ENCODE measurements at regions not wholly inside any gene's neighbourhood (a gene's known extent, or its start where the extent isn't known, plus 50 kb on each side); places are given as distances from the start of the nearest gene placed in this dataset.

DNA sequence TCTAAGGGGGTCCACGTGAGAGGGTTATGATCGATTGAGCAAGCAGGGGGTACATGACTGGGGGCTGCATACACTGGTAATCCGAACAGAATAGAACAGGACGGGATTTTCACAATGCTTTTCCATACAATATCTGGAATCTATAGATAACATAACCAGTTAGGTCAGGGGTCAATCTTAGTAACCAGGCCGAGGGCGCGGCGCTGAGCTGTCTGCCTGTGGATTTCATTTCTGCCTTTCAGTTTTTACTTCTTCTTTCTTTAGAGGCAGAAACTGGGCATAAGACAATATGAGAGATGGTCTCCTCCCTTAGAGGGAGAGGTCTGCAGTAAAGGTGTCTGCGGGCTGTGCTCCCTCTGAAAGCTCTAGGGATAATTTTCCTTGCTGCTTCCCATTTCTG is 261.3 kb downstream of the XXYLT1 start:
- no CpG with 5 or more reads among the region's 9 CpGs for WGBS, 2 experiments (ENCODE audit: extremely low coverage in 2 of 2, insufficient read length in 1 of 2)
- Histone ChIP-seq H2BK5ac (ENCODE audit: low read depth, low read length, poor library complexity, severe bottlenecking) (no peak overlapping the region), H3K18ac (ENCODE audit: low read depth, low read length) (no peak overlapping the region), H3K36me3 (ENCODE audit: control insufficient read depth, insufficient read depth, low read length) (no peaks in the 10 kb centered on the region), H3K56ac (ENCODE audit: extremely low read depth, insufficient read depth, low read length) (no peak overlapping the region), H2AK5ac (ENCODE audit: low read depth, low read length) (no peak overlapping the region), H3K4ac (ENCODE audit: low read depth, low read length) (no peak overlapping the region), H4K91ac (ENCODE audit: insufficient read depth, low read depth, low read length) (no peak overlapping the region), H2BK120ac (ENCODE audit: low read depth, low read length) (no peak overlapping the region), H4K8ac (ENCODE audit: low read depth in 2 of 2, low read length in 2 of 2) (no peak overlapping the region), H2BK15ac (ENCODE audit: low read depth, low read length) (no peak overlapping the region), H3K9ac (ENCODE audit: low read depth, low read length) (no peak overlapping the region), H3K4me1 (ENCODE audit: control insufficient read depth, insufficient read depth, low read length) (no peaks in the 10 kb centered on the region), H2AFZ (replicated peaks; ENCODE audit: low read length, poor library complexity) (no peak overlapping the region), H3K9me3 (ENCODE audit: control insufficient read depth, insufficient read depth, low read length) (no peaks in the 10 kb centered on the region), H3K27ac (ENCODE audit: insufficient read depth, low read length) (no peak overlapping the region), H4K20me1 (ENCODE audit: insufficient read depth, low read length) (no peaks in the 10 kb centered on the region), H3K79me1 (ENCODE audit: low read depth in 1 of 2, low read length in 2 of 2) (no peaks in the 10 kb centered on the region), H3K23ac (ENCODE audit: low read depth, low read length) (no peak overlapping the region), H3K9me1 (ENCODE audit: insufficient read depth, low read length) (no peaks in the 10 kb centered on the region), H3K4me2 (ENCODE audit: low read depth, low read length) (no peak overlapping the region), H2BK20ac (ENCODE audit: low read depth, low read length) (no peak overlapping the region), H4K5ac (ENCODE audit: low read depth, low read length) (no peak overlapping the region), H2AK9ac (replicated peaks; ENCODE audit: low read depth, low read length, poor library complexity) (no peak overlapping the region), H3K27me3 (ENCODE audit: control insufficient read depth, insufficient read depth, low read length) (peaks cover 75% of the 10 kb centered on the region), H3K14ac (replicated peaks; ENCODE audit: low read depth, low read length) (no peak overlapping the region), H3K4me3 (ENCODE audit: insufficient read depth, low read depth, low read length) (no peak overlapping the region)
- in situ Hi-C loops (cut with MboI; ENCODE audit: low sequenced_read_pairs) (no loop called here), intact Hi-C loops (cut with micrococcal nuclease) (no loop called here), dilution Hi-C loops (cut with HindIII; ENCODE audit: low sequenced_read_pairs, unreplicated experiment) (no loop called here)
- ATAC-seq (ENCODE audit: low read depth) = no peak
- TF ChIP-seq MAZ (IDR thresholded peaks at IDR 0.05; ENCODE audit: borderline replicate concordance, low read depth, low read length) (no peak), SMC3 (IDR thresholded peaks at IDR 0.05; ENCODE audit: low read depth, low read length) (no peak), BHLHE40 (IDR thresholded peaks at IDR 0.05; ENCODE audit: low read depth, low read length) (no peak), FOS (IDR thresholded peaks at IDR 0.05; ENCODE audit: low read depth, low read length) (no peak)
- POLR2A ChIA-PET (ENCODE audit: unreplicated experiment) = no interaction called here
- CTCF ChIA-PET = no interaction called here
- BruUV-seq (replicated peaks) = no TSS peak
- no peak for DNase-seq

Measured in IMR-90 (cell line).